HEK293 (cell line): ENCODE measurements at regions not wholly inside any gene's neighbourhood (a gene's known extent, or its start where the extent isn't known, plus 50 kb on each side); places are given as distances from the start of the nearest gene placed in this dataset.

Experiments used
- CTCF ChIA-PET: fragments of 350-600 bp; formaldehyde crosslinking; extraction: SDS; loops from one replicate; lab custom pipeline; 2021; ENCODE audit warnings: antibody characterized with exemption; lab: Yijun Ruan, JAX
- POLR2A ChIA-PET: fragments of 300-600 bp; formaldehyde crosslinking; extraction: SDS; loops from one replicate; lab custom pipeline; 2020; ENCODE audit warnings: antibody characterized with exemption, inconsistent platforms; lab: Yijun Ruan, JAX
- H3K27ac ChIP-seq: fragments of 200-500 bp; sonication (Bioruptor generic); 2 replicates; pipeline ENCODE4 v1.5.1; 2014; ENCODE audit warnings: low read depth, low read length, control low read depth, inconsistent platforms; ENCODE audit errors: extremely low read depth
- H3K36me3 ChIP-seq, 2 experiments: fragments of 200-500 bp in 1 of 2; sonication (Bioruptor generic) in 1 of 2; 1 replicate in 1 of 2; 2 replicates in 1 of 2; pipeline ENCODE4 v1.5.1; 2014 to 2017; ENCODE audit warnings: inconsistent platforms in 2 of 2, low read length in 2 of 2; ENCODE audit not compliant: control insufficient read depth in 2 of 2, insufficient read depth in 1 of 2
- H3K4me1 ChIP-seq: fragments of 200-500 bp; sonication (Bioruptor generic); 2 replicates; pipeline ENCODE4 v1.5.1; 2014; ENCODE audit warnings: mild to moderate bottlenecking, low read length, inconsistent platforms; ENCODE audit not compliant: control insufficient read depth, insufficient read depth
- H3K4me3 ChIP-seq: 2 replicates; pipeline ENCODE4 v1.5.1; 2011; ENCODE audit warnings: low read depth, mild to moderate bottlenecking, control low read depth, low read length, moderate library complexity
- H3K9me3 ChIP-seq: fragments of 200-500 bp; sonication (Bioruptor generic); 2 replicates; pipeline ENCODE4 v1.5.1; 2014; ENCODE audit warnings: low read depth, low read length, inconsistent platforms; ENCODE audit not compliant: control insufficient read depth, insufficient read depth
- EGR2 ChIP-seq: fragments of 450-650 bp; formaldehyde crosslinking; IDR thresholded peaks from 2 replicates; pipeline ENCODE4 v1.5.1; 2016; ENCODE audit warnings: low read depth, missing biosample characterization, missing genetic modification characterization
- HOXD13 ChIP-seq: sonication (generic); formaldehyde crosslinking; IDR thresholded peaks from 2 replicates; pipeline ENCODE4 v1.8.0; 2022; ENCODE audit warnings: missing genetic modification reagents, borderline replicate concordance
- MZF1 ChIP-seq: fragments of 450-650 bp; formaldehyde crosslinking; IDR thresholded peaks from 2 replicates; pipeline ENCODE4 v1.5.1; 2017; ENCODE audit warnings: missing biosample characterization, missing genetic modification characterization, borderline replicate concordance
- ZBTB21 ChIP-seq: fragments of 450-650 bp; formaldehyde crosslinking; IDR thresholded peaks from 2 replicates; pipeline ENCODE4 v1.5.1; 2017; ENCODE audit warnings: missing biosample characterization, missing genetic modification characterization
- ZNF529 ChIP-seq: fragments of 450-650 bp; formaldehyde crosslinking; IDR thresholded peaks from 2 replicates; pipeline ENCODE4 v1.5.1; 2017; ENCODE audit warnings: missing genetic modification characterization, missing biosample characterization; ENCODE audit not compliant: insufficient replicate concordance
- ZNF600 ChIP-seq: fragments of 450-650 bp; formaldehyde crosslinking; IDR thresholded peaks from 2 replicates; pipeline ENCODE4 v1.5.1; 2016; ENCODE audit warnings: missing biosample characterization, missing genetic modification characterization
- ZNF768 ChIP-seq: fragments of 450-650 bp; formaldehyde crosslinking; IDR thresholded peaks from 2 replicates; pipeline ENCODE4 v1.5.1; 2018; ENCODE audit warnings: missing biosample characterization, mild to moderate bottlenecking, missing genetic modification characterization
- ZNF830 ChIP-seq: fragments of 450-650 bp; IDR thresholded peaks from 2 replicates; pipeline ENCODE4 v1.5.0; 2018; ENCODE audit warnings: missing biosample characterization, missing genetic modification characterization, low read depth, mild to moderate bottlenecking, moderate library complexity
- TF ChIP-seq, protein P1 (sequence below): fragments of 450-650 bp; formaldehyde crosslinking; IDR thresholded peaks from 2 replicates; pipeline ENCODE4 v1.5.1; 2016; ENCODE audit warnings: missing biosample characterization, missing genetic modification characterization, borderline replicate concordance
- TF ChIP-seq, protein P2 (sequence below): fragments of 450-650 bp; formaldehyde crosslinking; IDR thresholded peaks from 2 replicates; pipeline ENCODE4 v1.5.1; 2016; ENCODE audit warnings: missing biosample characterization, missing genetic modification characterization

DNA sequence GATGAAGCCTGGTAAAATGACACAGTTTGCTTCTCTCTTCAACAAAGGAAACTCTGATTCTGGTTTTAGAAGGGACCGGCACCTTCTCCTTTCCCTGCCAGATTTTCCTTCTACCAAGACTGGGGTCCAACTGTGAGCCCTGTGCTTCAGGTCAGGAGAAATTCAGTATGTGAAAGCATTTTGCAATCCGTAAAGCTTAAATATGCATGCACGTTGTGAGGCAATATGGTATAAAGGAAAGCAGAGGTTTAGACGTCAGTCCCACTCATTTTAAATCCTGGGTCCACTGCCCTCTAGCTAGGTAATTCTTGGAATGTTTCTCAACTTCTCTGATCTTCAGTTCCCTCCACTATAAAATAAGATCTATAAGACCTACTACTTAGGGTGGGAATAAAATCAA is 359.0 kb upstream of the NPSR1 start (continued):
- TF ChIP-seq ZBTB21 (no peak), HOXD13 (CRISPR knock-in tag) (no peak)
- TF ChIP-seq, all 188 proteins: peak for 0

DNA sequence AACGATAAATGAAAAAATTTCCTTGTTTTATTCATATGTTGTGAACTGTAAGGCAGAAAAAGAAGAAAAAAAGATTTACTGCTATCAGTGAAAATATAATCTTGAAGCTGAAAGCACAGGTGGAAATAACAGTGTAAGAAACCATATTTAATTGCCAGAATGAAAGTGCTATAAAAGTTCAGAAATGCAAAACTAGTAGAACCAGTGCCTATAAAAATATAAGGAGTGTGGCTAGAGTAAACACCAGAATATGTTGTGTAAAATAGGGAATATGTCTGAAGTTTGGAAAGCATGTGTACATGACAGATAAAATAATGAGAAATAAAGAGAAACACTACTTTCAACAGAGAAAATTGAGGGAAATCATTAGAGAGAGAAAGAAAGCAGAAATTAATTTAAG is 350.5 kb upstream of the NPSR1 start:
- Histone ChIP-seq H3K4me3 (no peak overlapping the region), H3K36me3 (no peaks in the 10 kb centered on the region), H3K27ac (no peak overlapping the region), H3K4me1 (no peaks in the 10 kb centered on the region), H3K9me3 (no peaks in the 10 kb centered on the region)
- TF ChIP-seq ZNF600 (tag by site-specific recombination) (no peak), ZNF830 (tag by site-specific recombination) (no peak), MZF1 (no peak)
- TF ChIP-seq, protein P1, sequence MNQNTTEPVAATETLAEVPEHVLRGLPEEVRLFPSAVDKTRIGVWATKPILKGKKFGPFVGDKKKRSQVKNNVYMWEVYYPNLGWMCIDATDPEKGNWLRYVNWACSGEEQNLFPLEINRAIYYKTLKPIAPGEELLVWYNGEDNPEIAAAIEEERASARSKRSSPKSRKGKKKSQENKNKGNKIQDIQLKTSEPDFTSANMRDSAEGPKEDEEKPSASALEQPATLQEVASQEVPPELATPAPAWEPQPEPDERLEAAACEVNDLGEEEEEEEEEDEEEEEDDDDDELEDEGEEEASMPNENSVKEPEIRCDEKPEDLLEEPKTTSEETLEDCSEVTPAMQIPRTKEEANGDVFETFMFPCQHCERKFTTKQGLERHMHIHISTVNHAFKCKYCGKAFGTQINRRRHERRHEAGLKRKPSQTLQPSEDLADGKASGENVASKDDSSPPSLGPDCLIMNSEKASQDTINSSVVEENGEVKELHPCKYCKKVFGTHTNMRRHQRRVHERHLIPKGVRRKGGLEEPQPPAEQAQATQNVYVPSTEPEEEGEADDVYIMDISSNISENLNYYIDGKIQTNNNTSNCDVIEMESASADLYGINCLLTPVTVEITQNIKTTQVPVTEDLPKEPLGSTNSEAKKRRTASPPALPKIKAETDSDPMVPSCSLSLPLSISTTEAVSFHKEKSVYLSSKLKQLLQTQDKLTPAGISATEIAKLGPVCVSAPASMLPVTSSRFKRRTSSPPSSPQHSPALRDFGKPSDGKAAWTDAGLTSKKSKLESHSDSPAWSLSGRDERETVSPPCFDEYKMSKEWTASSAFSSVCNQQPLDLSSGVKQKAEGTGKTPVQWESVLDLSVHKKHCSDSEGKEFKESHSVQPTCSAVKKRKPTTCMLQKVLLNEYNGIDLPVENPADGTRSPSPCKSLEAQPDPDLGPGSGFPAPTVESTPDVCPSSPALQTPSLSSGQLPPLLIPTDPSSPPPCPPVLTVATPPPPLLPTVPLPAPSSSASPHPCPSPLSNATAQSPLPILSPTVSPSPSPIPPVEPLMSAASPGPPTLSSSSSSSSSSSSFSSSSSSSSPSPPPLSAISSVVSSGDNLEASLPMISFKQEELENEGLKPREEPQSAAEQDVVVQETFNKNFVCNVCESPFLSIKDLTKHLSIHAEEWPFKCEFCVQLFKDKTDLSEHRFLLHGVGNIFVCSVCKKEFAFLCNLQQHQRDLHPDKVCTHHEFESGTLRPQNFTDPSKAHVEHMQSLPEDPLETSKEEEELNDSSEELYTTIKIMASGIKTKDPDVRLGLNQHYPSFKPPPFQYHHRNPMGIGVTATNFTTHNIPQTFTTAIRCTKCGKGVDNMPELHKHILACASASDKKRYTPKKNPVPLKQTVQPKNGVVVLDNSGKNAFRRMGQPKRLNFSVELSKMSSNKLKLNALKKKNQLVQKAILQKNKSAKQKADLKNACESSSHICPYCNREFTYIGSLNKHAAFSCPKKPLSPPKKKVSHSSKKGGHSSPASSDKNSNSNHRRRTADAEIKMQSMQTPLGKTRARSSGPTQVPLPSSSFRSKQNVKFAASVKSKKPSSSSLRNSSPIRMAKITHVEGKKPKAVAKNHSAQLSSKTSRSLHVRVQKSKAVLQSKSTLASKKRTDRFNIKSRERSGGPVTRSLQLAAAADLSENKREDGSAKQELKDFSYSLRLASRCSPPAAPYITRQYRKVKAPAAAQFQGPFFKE (tag by site-specific recombination): no peak
- ChIA-PET POLR2A (no interaction called here), CTCF (no interaction called here)

DNA sequence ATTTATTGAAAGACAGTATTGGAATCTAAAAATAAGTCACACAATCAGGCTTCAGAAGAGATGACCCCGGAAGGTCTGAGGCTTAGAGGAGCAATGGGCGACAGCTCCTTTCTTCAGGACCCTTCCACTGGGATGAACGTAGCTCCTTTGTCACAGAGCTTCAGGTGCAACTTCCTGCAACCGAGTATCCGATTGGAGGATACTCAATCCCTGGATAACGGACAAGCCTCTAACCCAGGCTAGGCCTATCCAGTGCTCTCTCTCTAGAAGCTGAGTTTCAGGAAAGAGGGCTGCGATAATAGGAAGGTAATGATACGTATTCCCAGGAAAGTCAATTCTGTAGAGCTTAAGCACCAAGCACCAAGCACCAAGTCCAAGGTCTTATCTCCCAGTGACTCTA is 349.4 kb upstream of the NPSR1 start:
- H3K27ac ChIP-seq: no peak overlapping the region
- no peaks in the 10 kb centered on the region for H3K36me3 ChIP-seq
- no peaks in the 10 kb centered on the region for H3K4me1 ChIP-seq
- POLR2A ChIA-PET: no interaction called here
- H3K4me3 ChIP-seq: no peak overlapping the region
- no peaks in the 10 kb centered on the region for H3K9me3 ChIP-seq
- CTCF ChIA-PET: no interaction called here
- TF ChIP-seq, protein P2, sequence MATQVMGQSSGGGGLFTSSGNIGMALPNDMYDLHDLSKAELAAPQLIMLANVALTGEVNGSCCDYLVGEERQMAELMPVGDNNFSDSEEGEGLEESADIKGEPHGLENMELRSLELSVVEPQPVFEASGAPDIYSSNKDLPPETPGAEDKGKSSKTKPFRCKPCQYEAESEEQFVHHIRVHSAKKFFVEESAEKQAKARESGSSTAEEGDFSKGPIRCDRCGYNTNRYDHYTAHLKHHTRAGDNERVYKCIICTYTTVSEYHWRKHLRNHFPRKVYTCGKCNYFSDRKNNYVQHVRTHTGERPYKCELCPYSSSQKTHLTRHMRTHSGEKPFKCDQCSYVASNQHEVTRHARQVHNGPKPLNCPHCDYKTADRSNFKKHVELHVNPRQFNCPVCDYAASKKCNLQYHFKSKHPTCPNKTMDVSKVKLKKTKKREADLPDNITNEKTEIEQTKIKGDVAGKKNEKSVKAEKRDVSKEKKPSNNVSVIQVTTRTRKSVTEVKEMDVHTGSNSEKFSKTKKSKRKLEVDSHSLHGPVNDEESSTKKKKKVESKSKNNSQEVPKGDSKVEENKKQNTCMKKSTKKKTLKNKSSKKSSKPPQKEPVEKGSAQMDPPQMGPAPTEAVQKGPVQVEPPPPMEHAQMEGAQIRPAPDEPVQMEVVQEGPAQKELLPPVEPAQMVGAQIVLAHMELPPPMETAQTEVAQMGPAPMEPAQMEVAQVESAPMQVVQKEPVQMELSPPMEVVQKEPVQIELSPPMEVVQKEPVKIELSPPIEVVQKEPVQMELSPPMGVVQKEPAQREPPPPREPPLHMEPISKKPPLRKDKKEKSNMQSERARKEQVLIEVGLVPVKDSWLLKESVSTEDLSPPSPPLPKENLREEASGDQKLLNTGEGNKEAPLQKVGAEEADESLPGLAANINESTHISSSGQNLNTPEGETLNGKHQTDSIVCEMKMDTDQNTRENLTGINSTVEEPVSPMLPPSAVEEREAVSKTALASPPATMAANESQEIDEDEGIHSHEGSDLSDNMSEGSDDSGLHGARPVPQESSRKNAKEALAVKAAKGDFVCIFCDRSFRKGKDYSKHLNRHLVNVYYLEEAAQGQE (tag by site-specific recombination): no peak
- TF ChIP-seq ZNF768: no peak

DNA sequence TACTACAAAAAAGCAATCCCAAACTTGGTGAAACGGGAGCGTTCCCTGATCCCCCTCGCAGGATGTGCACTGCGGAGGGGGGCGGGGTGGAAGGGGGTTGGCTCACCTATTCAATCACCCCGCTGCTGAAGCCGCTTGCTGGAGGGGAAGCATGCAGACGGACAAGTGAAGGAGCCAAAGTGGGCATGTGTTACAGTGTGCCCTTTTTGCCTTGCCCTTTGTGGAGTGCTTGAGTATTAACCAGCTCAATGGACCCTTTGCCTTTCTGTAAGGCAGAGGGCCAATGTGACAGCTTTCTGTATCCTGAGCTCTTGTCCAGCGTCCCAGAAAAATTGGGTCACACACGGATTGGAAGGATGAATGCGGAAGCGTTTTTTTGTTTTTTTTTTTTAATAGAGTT is 348.9 kb upstream of the NPSR1 start:
- Histone ChIP-seq H3K4me3 (no peak overlapping the region), H3K9me3 (no peaks in the 10 kb centered on the region), H3K4me1 (no peaks in the 10 kb centered on the region), H3K27ac (no peak overlapping the region), H3K36me3 (no peaks in the 10 kb centered on the region)
- TF ChIP-seq EGR2 (tag by site-specific recombination) (no peak), ZNF529 (tag by site-specific recombination) (no peak)
- TF ChIP-seq, protein P2 (tag by site-specific recombination): no peak
- ChIA-PET CTCF (no interaction called here), POLR2A (no interaction called here)
